Keratinocyte (primary cell): ENCODE measurements at regions not wholly inside any gene's neighbourhood (a gene's known extent, or its start where the extent isn't known, plus 50 kb on each side); places are given as distances from the start of the nearest gene placed in this dataset.

Source experiments
- DNase-seq: peaks from one replicate; pipeline ENCODE4 v3.0.0-alpha.2; 2011; ENCODE audit warnings: low read depth, missing footprints, low spot score
- FAIRE-seq: peaks from 2 replicates; lab custom pipeline; 2011; peaks lifted over from hg19 to GRCh38; lab: Jason Lieb, UNC
- H2AFZ ChIP-seq: 2 replicates; pipeline ENCODE4 v1.6.0; 2012; ENCODE audit warnings: low read length, control low read depth, inconsistent platforms; ENCODE audit not compliant: control insufficient read depth
- H3K27ac ChIP-seq: 2 replicates; pipeline ENCODE4 v1.5.1; 2011; ENCODE audit warnings: low read length; ENCODE audit not compliant: control insufficient read depth, insufficient read depth
- H3K27me3 ChIP-seq: 3 replicates; pipeline ENCODE4 v1.6.0; 2011; ENCODE audit warnings: low read length; ENCODE audit not compliant: control insufficient read depth, insufficient read depth; ENCODE audit errors: extremely low read depth
- H3K36me3 ChIP-seq, 2 experiments: 2 replicates in 1 of 2; 3 replicates in 1 of 2; pipeline ENCODE4 v1.5.1; 2011; ENCODE audit warnings: low read length in 2 of 2, mild to moderate bottlenecking in 1 of 2; ENCODE audit not compliant: control insufficient read depth in 2 of 2, insufficient read depth in 2 of 2; ENCODE audit errors: extremely low read depth in 1 of 2
- H3K4me1 ChIP-seq: 3 replicates; pipeline ENCODE4 v1.5.1; 2011; ENCODE audit warnings: low read length; ENCODE audit not compliant: control insufficient read depth, insufficient read depth; ENCODE audit errors: extremely low read depth
- H3K4me2 ChIP-seq: 3 replicates; pipeline ENCODE4 v1.6.0; 2011; ENCODE audit warnings: low read depth, low read length; ENCODE audit not compliant: control insufficient read depth, insufficient read depth; ENCODE audit errors: extremely low read depth
- H3K4me3 ChIP-seq, 3 experiments: fragments of 200-600 bp in 1 of 3; sonication (generic) in 1 of 3; 2 replicates in 2 of 3; 3 replicates in 1 of 3; pipeline ENCODE4 v1.5.1; 2011 to 2016; ENCODE audit warnings: low read length in 3 of 3, mild to moderate bottlenecking in 3 of 3, control low read depth in 2 of 3, inconsistent platforms in 1 of 3, low read depth in 1 of 3, mixed read lengths in 1 of 3, mixed run types in 1 of 3, moderate library complexity in 1 of 3; ENCODE audit not compliant: control insufficient read depth in 2 of 3, insufficient read depth in 2 of 3; ENCODE audit errors: extremely low read depth in 1 of 3
- H3K79me2 ChIP-seq: 2 replicates; pipeline ENCODE4 v1.6.0; 2012; ENCODE audit warnings: low read length; ENCODE audit not compliant: control insufficient read depth, insufficient read depth
- H3K9ac ChIP-seq: 3 replicates; pipeline ENCODE4 v1.6.0; 2011; ENCODE audit warnings: low read length; ENCODE audit not compliant: control insufficient read depth, insufficient read depth; ENCODE audit errors: extremely low read depth
- H3K9me1 ChIP-seq: 3 replicates; pipeline ENCODE4 v1.6.0; 2011; ENCODE audit warnings: low read length; ENCODE audit not compliant: control insufficient read depth, insufficient read depth; ENCODE audit errors: extremely low read depth
- H3K9me3 ChIP-seq: 2 replicates; pipeline ENCODE4 v1.5.1; 2012; ENCODE audit warnings: low read depth, low read length; ENCODE audit not compliant: control insufficient read depth
- H4K20me1 ChIP-seq: 3 replicates; pipeline ENCODE4 v1.6.0; 2011; ENCODE audit warnings: low read length; ENCODE audit not compliant: control insufficient read depth, insufficient read depth; ENCODE audit errors: extremely low read depth
- CTCF ChIP-seq, 3 experiments: IDR thresholded peaks in 1 of 3; conservative IDR thresholded peaks in 1 of 3; optimal IDR thresholded peaks in 1 of 3; 2 replicates in 2 of 3; 3 replicates in 1 of 3; pipeline versions ENCODE3 to v1.5.1; 2011; ENCODE audit warnings: low read length in 3 of 3, mild to moderate bottlenecking in 3 of 3, moderate library complexity in 2 of 3, control low read depth in 1 of 3, inconsistent platforms in 1 of 3; ENCODE audit not compliant: insufficient read depth in 2 of 3; ENCODE audit errors: extremely low read depth in 1 of 3
- EZH2 ChIP-seq: IDR thresholded peaks from one replicate; pipeline ENCODE4 v1.6.1; 2012; ENCODE audit warnings: inconsistent platforms, mild to moderate bottlenecking, low read length, moderate library complexity
- dilution Hi-C: fragments of 300-500 bp; cut with MboI; formaldehyde crosslinking; loops from one replicate; pipeline ENCODE4 v1.7.0; 2020; ENCODE audit warnings: low sequenced_read_pairs; ENCODE audit not compliant: extremely low pct_ligation_motif_present

GRCh38 chr9:75531588-75531987, 358.9 kb upstream of the PCSK5 start:
- H2AFZ ChIP-seq: no peak overlapping the region
- peaks cover 4% of the 10 kb centered on the region for H3K9me3 ChIP-seq
- H3K27ac ChIP-seq: no peak overlapping the region
- no peaks in the 10 kb centered on the region for H4K20me1 ChIP-seq
- no peaks in the 10 kb centered on the region for H3K27me3 ChIP-seq
- no peaks in the 10 kb centered on the region for H3K79me2 ChIP-seq
- dilution Hi-C loops: no loop called here
- H3K4me1 ChIP-seq: no peaks in the 10 kb centered on the region
- H3K4me3 ChIP-seq: no peak overlapping the region
- H3K9ac ChIP-seq: no peak overlapping the region
- TF ChIP-seq EZH2: no peak
- no peak for TF ChIP-seq CTCF (optimal IDR thresholded peaks at IDR 0.05 in 1 of 3, IDR thresholded peaks at IDR 0.05 in 1 of 3, conservative IDR thresholded peaks at IDR 0.05 in 1 of 3; ENCODE audit: extremely low read depth in 1 of 3, insufficient read depth in 2 of 3, low read length in 3 of 3)
- no peak for FAIRE-seq
- H3K9me1 ChIP-seq: no peaks in the 10 kb centered on the region
- no peak for DNase-seq
- H3K4me2 ChIP-seq: no peak overlapping the region
- no peaks in the 10 kb centered on the region for H3K36me3 ChIP-seq

GRCh38 chr9:75532233-75533050, 358.0 kb upstream of the PCSK5 start:
- Histone ChIP-seq H3K9me1 (no peaks in the 10 kb centered on the region), H2AFZ (no peak overlapping the region), H4K20me1 (no peaks in the 10 kb centered on the region), H3K4me2 (no peak overlapping the region), H3K27ac (no peak overlapping the region), H3K27me3 (no peaks in the 10 kb centered on the region), H3K4me1 (no peaks in the 10 kb centered on the region), H3K9ac (no peak overlapping the region), H3K79me2 (no peaks in the 10 kb centered on the region), H3K36me3 (no peaks in the 10 kb centered on the region), H3K9me3 (peaks cover 4% of the 10 kb centered on the region), H3K4me3 (no peak overlapping the region)
- no peak for FAIRE-seq
- no peak for DNase-seq
- TF ChIP-seq CTCF (optimal IDR thresholded peaks at IDR 0.05 in 1 of 3, IDR thresholded peaks at IDR 0.05 in 1 of 3, conservative IDR thresholded peaks at IDR 0.05 in 1 of 3; ENCODE audit: extremely low read depth in 1 of 3, insufficient read depth in 2 of 3, low read length in 3 of 3): no peak
- TF ChIP-seq EZH2: no peak
- dilution Hi-C loops: no loop called here
